WERI-Rb-1 (cell line): ENCODE measurements at regions not wholly inside any gene's neighbourhood (a gene's known extent, or its start where the extent isn't known, plus 50 kb on each side); places are given as distances from the start of the nearest gene placed in this dataset.

Experiments
- DNase-seq: peaks from one replicate; pipeline ENCODE4 v3.0.0-alpha.2; 2020
- H3K27ac ChIP-seq: fragments of 250-450 bp; sonication (Bioruptor Pico); 2 replicates; pipeline ENCODE4 v1.5.1; 2020; ENCODE audit warnings: mild to moderate bottlenecking, moderate library complexity
- H3K27me3 ChIP-seq: fragments of 250-450 bp; sonication (Bioruptor Pico); 2 replicates; pipeline ENCODE4 v1.5.1; 2021; ENCODE audit warnings: mild to moderate bottlenecking, low read depth, moderate library complexity; ENCODE audit not compliant: insufficient read depth, severe bottlenecking
- H3K36me3 ChIP-seq: fragments of 250-450 bp; sonication (Bioruptor Pico); 2 replicates; pipeline ENCODE4 v1.5.1; 2020; ENCODE audit warnings: mild to moderate bottlenecking, moderate library complexity
- H3K4me3 ChIP-seq: 2 replicates; pipeline ENCODE4 v1.5.1; 2011; ENCODE audit warnings: low read depth, mild to moderate bottlenecking, control low read depth, low read length
- H3K9me3 ChIP-seq: fragments of 250-450 bp; sonication (Bioruptor Pico); 2 replicates; pipeline ENCODE4 v1.5.1; 2021; ENCODE audit warnings: mild to moderate bottlenecking, moderate library complexity; ENCODE audit not compliant: severe bottlenecking
- CTCF ChIP-seq: IDR thresholded peaks from 2 replicates; pipeline ENCODE4 v1.5.1; 2011; ENCODE audit warnings: low read depth, mild to moderate bottlenecking, control low read depth, inconsistent platforms, low read length

DNA sequence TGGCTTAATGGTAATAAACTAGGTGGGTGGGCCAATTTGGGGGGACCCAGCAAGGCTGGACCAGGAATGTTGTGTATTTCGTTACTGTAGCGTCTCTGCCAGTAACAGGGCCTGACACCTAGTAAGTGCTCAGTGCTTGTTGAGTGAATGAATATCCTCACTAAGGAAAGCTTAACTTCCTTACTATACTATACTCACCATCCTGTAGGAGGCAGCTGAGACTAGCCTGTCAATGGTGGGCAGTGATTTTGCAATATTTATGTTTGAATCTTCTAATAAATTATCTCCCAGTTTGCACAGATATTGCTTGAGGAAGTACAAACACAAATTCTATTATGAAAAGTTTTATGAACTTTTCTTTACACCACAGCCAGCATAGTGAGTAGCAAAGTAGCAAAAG lies 370.7 kb upstream of the SYT4 start:
- DNase-seq = no peak
- H3K9me3 ChIP-seq = no peaks in the 10 kb centered on the region
- TF ChIP-seq CTCF = no peak
- H3K4me3 ChIP-seq = no peak overlapping the region
- no peak overlapping the region for H3K27ac ChIP-seq
- H3K36me3 ChIP-seq = no peaks in the 10 kb centered on the region
- peaks cover 12% of the 10 kb centered on the region for H3K27me3 ChIP-seq

GRCh38 chr18:43649649-43650357 lies 372.5 kb upstream of the SYT4 start:
- peaks cover 9% of the 10 kb centered on the region for H3K27me3 ChIP-seq
- no peak for TF ChIP-seq CTCF
- no peaks in the 10 kb centered on the region for H3K9me3 ChIP-seq
- no peak for DNase-seq
- H3K27ac ChIP-seq = no peak overlapping the region
- no peak overlapping the region for H3K4me3 ChIP-seq
- H3K36me3 ChIP-seq = no peaks in the 10 kb centered on the region

DNA sequence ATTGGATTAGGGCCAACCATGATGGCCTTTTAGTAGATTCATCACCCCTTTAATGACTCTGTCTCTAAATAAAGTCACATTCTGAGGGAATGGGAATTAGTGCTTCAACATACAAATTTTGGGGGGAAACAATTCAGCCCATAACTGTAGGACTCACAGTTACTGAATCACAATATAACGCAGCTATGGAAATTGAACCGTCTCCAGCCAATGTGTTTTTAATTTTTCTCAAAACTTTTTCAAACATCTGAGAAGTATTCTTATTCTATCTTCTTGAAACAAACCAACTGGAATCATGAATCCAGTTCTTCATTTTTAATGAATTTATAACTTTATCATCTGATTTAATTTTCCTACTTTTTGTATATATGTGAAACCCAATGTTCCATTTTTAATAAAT lies 373.1 kb upstream of the SYT4 start:
- H3K4me3 ChIP-seq = no peak overlapping the region
- peaks cover 9% of the 10 kb centered on the region for H3K27me3 ChIP-seq
- no peaks in the 10 kb centered on the region for H3K9me3 ChIP-seq
- TF ChIP-seq CTCF = no peak
- DNase-seq = no peak
- no peaks in the 10 kb centered on the region for H3K36me3 ChIP-seq
- no peak overlapping the region for H3K27ac ChIP-seq

DNA sequence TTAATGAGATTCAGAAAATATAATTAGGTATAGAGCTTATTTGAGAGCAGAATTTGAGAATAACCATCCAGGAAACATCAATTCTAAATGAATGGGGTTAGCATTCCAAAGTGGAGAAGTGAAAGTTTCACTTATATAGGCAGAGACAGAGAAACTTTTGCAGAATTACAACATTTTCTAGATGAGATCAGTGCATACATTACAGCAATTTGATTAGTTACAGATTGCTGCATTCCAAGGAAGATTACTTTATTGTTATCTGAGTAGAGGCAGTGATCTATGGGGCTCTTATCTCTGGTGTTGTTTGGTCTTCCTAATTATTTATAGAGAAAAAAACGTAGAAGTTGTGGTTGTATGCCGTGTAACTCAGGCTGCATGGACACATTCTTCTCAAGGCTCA lies 373.8 kb upstream of the SYT4 start:
- Histone ChIP-seq H3K27me3 (peaks cover 9% of the 10 kb centered on the region), H3K4me3 (no peak overlapping the region), H3K27ac (no peak overlapping the region), H3K36me3 (no peaks in the 10 kb centered on the region), H3K9me3 (no peaks in the 10 kb centered on the region)
- DNase-seq = no peak
- no peak for TF ChIP-seq CTCF

DNA sequence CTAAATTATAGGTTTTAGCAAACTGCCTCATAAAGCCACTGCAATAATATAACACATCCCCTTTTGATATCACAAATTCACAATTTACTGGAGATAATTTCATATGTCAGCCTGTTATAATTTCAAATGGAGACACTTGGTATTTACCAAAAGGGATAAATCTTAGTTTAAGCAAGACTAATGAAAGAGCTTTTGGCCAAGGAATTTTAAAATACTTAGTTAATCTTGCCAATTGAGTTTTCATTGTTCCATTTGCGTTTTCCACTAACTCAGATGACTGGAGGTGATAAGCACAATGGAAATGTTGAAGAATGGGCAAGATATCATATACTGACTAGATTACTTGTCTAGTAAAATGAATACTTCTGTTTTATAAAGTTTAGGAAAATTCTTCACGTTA lies 379.3 kb upstream of the SYT4 start:
- H3K36me3 ChIP-seq = no peaks in the 10 kb centered on the region
- peaks cover 31% of the 10 kb centered on the region for H3K27me3 ChIP-seq
- H3K27ac ChIP-seq = no peak overlapping the region
- no peak for TF ChIP-seq CTCF
- H3K9me3 ChIP-seq = no peaks in the 10 kb centered on the region
- no peak for DNase-seq
- H3K4me3 ChIP-seq = no peak overlapping the region

DNA sequence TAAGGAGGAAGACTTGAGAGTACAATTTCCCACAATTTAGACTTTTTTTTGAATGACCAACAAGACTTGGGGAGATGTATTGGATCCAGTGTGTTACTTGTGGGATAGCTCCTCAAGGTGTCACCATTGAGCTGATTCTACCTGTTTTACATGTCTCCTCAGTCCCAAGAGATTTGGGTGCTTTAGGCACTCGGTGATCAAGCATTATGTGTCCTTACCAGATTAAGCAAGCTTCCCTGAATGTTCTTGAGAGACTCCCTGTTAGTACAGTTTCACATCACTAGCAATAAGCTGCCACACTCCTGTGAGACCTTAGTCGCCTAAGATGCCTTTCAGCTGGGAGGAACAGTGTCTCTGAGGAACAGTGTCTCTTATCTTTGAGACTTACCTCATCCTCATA lies 384.3 kb upstream of the SYT4 start:
- Histone ChIP-seq H3K27me3 (peaks cover 68% of the 10 kb centered on the region), H3K4me3 (no peak overlapping the region), H3K36me3 (no peaks in the 10 kb centered on the region), H3K9me3 (no peaks in the 10 kb centered on the region), H3K27ac (no peak overlapping the region)
- DNase-seq = peak; percentile 8
- peak; percentile 58 for TF ChIP-seq CTCF
